T-helper 17 cell (primary cell): ENCODE measurements at regions not wholly inside any gene's neighbourhood (a gene's known extent, or its start where the extent isn't known, plus 50 kb on each side); places are given as distances from the start of the nearest gene placed in this dataset.
"Not testable (repeated sequence)": the region's sequence is repeated elsewhere in the genome, so short reads cannot be mapped to it uniquely, and the experiment has no call there.

ENCODE experiments used
- ATAC-seq: fragments of 150-1000 bp; cut with Tn5 transposase; 2 replicates; pipeline ENCODE4 v1.10.0; 2021; ENCODE audit warnings: mild to moderate bottlenecking, moderate library complexity
- DNase-seq, 3 donors: peaks; one replicate each; pipeline versions ENCODE4 v3.0.0 to v3.0.0-alpha.2; 2020 to 2021
- H3K9me3 ChIP-seq: one replicate; pipeline ENCODE4 v1.7.0; 2013; ENCODE audit warnings: low read length, mild to moderate bottlenecking; ENCODE audit not compliant: control insufficient read depth, poor library complexity, severe bottlenecking
- H3K27ac Mint-ChIP-seq: one replicate; pipeline ENCODE4 v1.8.0; 2022; ENCODE audit warnings: mild to moderate bottlenecking, moderate library complexity, mixed read lengths
- H3K27me3 Mint-ChIP-seq: one replicate; pipeline ENCODE4 v1.8.0; 2022; ENCODE audit warnings: mixed read lengths
- H3K36me3 Mint-ChIP-seq: one replicate; pipeline ENCODE4 v1.8.0; 2022; ENCODE audit warnings: low read depth, mixed read lengths
- H3K4me1 Mint-ChIP-seq: one replicate; pipeline ENCODE4 v1.8.0; 2022; ENCODE audit warnings: mild to moderate bottlenecking, mixed read lengths
- H3K4me3 Mint-ChIP-seq: one replicate; pipeline ENCODE4 v1.8.0; 2022; ENCODE audit warnings: mild to moderate bottlenecking, moderate library complexity, mixed read lengths

GRCh38 chr7:73244782-73245311 is 63.8 kb downstream of the NSUN5 start:
- not testable (repeated sequence) for H3K4me1 Mint-ChIP-seq, H3K36me3 Mint-ChIP-seq, H3K9me3 ChIP-seq, H3K27me3 Mint-ChIP-seq, H3K4me3 Mint-ChIP-seq, DNase-seq, ATAC-seq, H3K27ac Mint-ChIP-seq

GRCh38 chr7:73234994-73235717 is 73.5 kb downstream of the NSUN5 start:
- not testable (repeated sequence) for H3K4me3 Mint-ChIP-seq, H3K36me3 Mint-ChIP-seq, H3K27ac Mint-ChIP-seq, H3K4me1 Mint-ChIP-seq, H3K9me3 ChIP-seq, H3K27me3 Mint-ChIP-seq
- peak; percentile 91 for ATAC-seq
- DNase-seq, result peak; percentile 80 to 89 (median 87)

GRCh38 chr7:73225745-73226144 is 82.9 kb downstream of the NSUN5 start:
- H3K4me1 Mint-ChIP-seq, H3K27me3 Mint-ChIP-seq, DNase-seq, H3K36me3 Mint-ChIP-seq, H3K27ac Mint-ChIP-seq, H3K4me3 Mint-ChIP-seq, H3K9me3 ChIP-seq, ATAC-seq: not testable (repeated sequence)

GRCh38 chr7:73221724-73222123 is 86.9 kb downstream of the NSUN5 start:
- not testable (repeated sequence) for H3K36me3 Mint-ChIP-seq, ATAC-seq, H3K9me3 ChIP-seq, H3K27me3 Mint-ChIP-seq, H3K4me1 Mint-ChIP-seq, H3K27ac Mint-ChIP-seq, DNase-seq, H3K4me3 Mint-ChIP-seq

GRCh38 chr7:73220766-73221370 is 87.8 kb downstream of the NSUN5 start:
- not testable (repeated sequence) for H3K27me3 Mint-ChIP-seq, H3K27ac Mint-ChIP-seq, DNase-seq, H3K4me1 Mint-ChIP-seq, H3K4me3 Mint-ChIP-seq, H3K36me3 Mint-ChIP-seq, H3K9me3 ChIP-seq
- ATAC-seq, result peak; percentile 28

- DNase-seq, H3K27me3 Mint-ChIP-seq, H3K36me3 Mint-ChIP-seq, H3K4me3 Mint-ChIP-seq, H3K27ac Mint-ChIP-seq, H3K4me1 Mint-ChIP-seq, H3K9me3 ChIP-seq: not testable (repeated sequence)
- ATAC-seq, result peak; percentile 80
These were observed 88.3 kb downstream of the NSUN5 start for GRCh38 chr7:73220357-73220756.

- not testable (repeated sequence) for H3K4me3 Mint-ChIP-seq, H3K4me1 Mint-ChIP-seq, H3K27me3 Mint-ChIP-seq, H3K36me3 Mint-ChIP-seq, H3K9me3 ChIP-seq, ATAC-seq, H3K27ac Mint-ChIP-seq, DNase-seq
These were observed 89.8 kb downstream of the NSUN5 start for GRCh38 chr7:73218802-73219201.

GRCh38 chr7:73216046-73216675 is 92.5 kb downstream of the NSUN5 start:
- H3K27ac Mint-ChIP-seq, H3K27me3 Mint-ChIP-seq, DNase-seq, H3K36me3 Mint-ChIP-seq, H3K4me1 Mint-ChIP-seq, H3K4me3 Mint-ChIP-seq, H3K9me3 ChIP-seq, ATAC-seq: not testable (repeated sequence)

GRCh38 chr7:73215232-73215631 is 93.4 kb downstream of the NSUN5 start:
- H3K27ac Mint-ChIP-seq, H3K4me3 Mint-ChIP-seq, H3K9me3 ChIP-seq, H3K36me3 Mint-ChIP-seq, DNase-seq, H3K27me3 Mint-ChIP-seq, H3K4me1 Mint-ChIP-seq: not testable (repeated sequence)
- peak; percentile 12 for ATAC-seq

GRCh38 chr7:73214471-73214870 is 94.2 kb downstream of the NSUN5 start:
- H3K9me3 ChIP-seq, H3K4me3 Mint-ChIP-seq, H3K27me3 Mint-ChIP-seq, DNase-seq, H3K4me1 Mint-ChIP-seq, H3K27ac Mint-ChIP-seq, H3K36me3 Mint-ChIP-seq, ATAC-seq: not testable (repeated sequence)

- not testable (repeated sequence) for H3K4me3 Mint-ChIP-seq, ATAC-seq, H3K9me3 ChIP-seq, H3K27ac Mint-ChIP-seq, H3K36me3 Mint-ChIP-seq, H3K27me3 Mint-ChIP-seq, H3K4me1 Mint-ChIP-seq, DNase-seq
These were observed 95.5 kb downstream of the NSUN5 start for GRCh38 chr7:73213076-73213475.

GRCh38 chr7:73205594-73205993 is 103.0 kb downstream of the NSUN5 start:
- not testable (repeated sequence) for H3K9me3 ChIP-seq, H3K4me3 Mint-ChIP-seq, DNase-seq, H3K4me1 Mint-ChIP-seq, H3K36me3 Mint-ChIP-seq, H3K27ac Mint-ChIP-seq, H3K27me3 Mint-ChIP-seq, ATAC-seq

GRCh38 chr7:73204898-73205297 is 103.7 kb downstream of the NSUN5 start:
- H3K27ac Mint-ChIP-seq, result peak overlapping the region; percentile 24
- H3K4me1 Mint-ChIP-seq, DNase-seq, H3K4me3 Mint-ChIP-seq, H3K36me3 Mint-ChIP-seq, H3K9me3 ChIP-seq, ATAC-seq, H3K27me3 Mint-ChIP-seq: not testable (repeated sequence)
